ENCODE measurements at regions not wholly inside any gene's neighbourhood (a gene's known extent, or its start where the extent isn't known, plus 50 kb on each side); places are given as distances from the start of the nearest gene placed in this dataset.

DNA sequence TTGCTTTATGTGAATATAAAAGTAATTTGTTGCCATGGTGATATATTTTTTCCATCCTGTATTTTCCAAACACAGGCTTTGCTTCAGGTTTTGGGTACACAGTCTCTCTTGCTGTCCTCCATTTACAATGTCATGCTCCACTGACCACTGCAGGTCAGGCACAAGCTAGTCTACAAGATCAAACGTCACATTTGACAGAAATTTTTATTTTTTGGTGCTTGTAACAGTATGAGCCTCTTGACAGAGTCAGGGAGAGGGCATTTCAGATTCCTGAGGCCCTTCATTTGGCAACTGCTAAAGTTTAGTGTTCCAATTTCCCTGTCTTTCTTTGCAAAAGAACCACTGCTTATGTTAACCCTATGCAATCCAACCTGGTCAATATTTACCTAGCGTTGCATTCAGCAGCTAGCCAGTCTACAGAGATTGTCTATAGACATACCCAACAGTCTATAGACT is 175.0 kb downstream of the RFC3 start:
- TF ChIP-seq, protein P1, sequence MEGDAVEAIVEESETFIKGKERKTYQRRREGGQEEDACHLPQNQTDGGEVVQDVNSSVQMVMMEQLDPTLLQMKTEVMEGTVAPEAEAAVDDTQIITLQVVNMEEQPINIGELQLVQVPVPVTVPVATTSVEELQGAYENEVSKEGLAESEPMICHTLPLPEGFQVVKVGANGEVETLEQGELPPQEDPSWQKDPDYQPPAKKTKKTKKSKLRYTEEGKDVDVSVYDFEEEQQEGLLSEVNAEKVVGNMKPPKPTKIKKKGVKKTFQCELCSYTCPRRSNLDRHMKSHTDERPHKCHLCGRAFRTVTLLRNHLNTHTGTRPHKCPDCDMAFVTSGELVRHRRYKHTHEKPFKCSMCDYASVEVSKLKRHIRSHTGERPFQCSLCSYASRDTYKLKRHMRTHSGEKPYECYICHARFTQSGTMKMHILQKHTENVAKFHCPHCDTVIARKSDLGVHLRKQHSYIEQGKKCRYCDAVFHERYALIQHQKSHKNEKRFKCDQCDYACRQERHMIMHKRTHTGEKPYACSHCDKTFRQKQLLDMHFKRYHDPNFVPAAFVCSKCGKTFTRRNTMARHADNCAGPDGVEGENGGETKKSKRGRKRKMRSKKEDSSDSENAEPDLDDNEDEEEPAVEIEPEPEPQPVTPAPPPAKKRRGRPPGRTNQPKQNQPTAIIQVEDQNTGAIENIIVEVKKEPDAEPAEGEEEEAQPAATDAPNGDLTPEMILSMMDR (IDR thresholded peaks at IDR 0.05): no peak
- no peak for TF ChIP-seq POLR2A (IDR thresholded peaks at IDR 0.05)

Data from vagina (tissue), 2 donors.